Breast epithelium (tissue), 3 donors: ENCODE measurements at regions not wholly inside any gene's neighbourhood (a gene's known extent, or its start where the extent isn't known, plus 50 kb on each side); places are given as distances from the start of the nearest gene placed in this dataset.

Experiments used
- POLR2A ChIP-seq: fragments of 450-650 bp; IDR thresholded peaks from one replicate; pipeline ENCODE4 v1.6.1; 2016; ENCODE audit warnings: antibody characterized with exemption, mild to moderate bottlenecking, moderate library complexity
- POLR2AphosphoS5 ChIP-seq, 3 donors: sonication (generic); formaldehyde crosslinking; IDR thresholded peaks; one replicate each; pipeline ENCODE4 v1.6.1; 2017; ENCODE audit warnings: antibody characterized with exemption in 3 of 3
- TF ChIP-seq, protein P1 (sequence below), 3 donors: fragments of 450-650 bp; IDR thresholded peaks; one replicate each; pipeline ENCODE4 v1.5.1; 2016 to 2017; ENCODE audit warnings: antibody characterized with exemption in 3 of 3, mild to moderate bottlenecking in 3 of 3, moderate library complexity in 3 of 3

DNA sequence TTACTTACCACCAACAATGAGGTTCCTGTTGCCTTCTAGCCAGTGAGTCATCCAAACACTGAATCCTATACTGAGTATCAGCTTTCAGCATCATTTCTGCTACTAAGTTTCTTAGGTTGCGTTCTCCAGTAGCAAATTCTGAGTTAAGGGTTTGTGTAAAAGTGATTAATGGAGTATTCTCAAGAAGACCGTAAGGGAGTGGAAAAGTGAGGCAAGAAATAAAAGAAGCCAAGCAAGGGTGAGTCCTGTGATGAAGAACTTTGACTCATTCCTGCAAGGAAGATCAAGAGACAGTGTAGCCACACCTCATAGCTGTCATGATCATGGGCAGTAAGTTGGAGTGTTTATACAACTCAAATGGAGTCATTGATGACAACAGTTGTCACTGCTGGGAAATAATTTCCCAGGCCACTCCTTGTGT, 446.2 kb downstream of the RAPGEF2 start:
- TF ChIP-seq, protein P1, sequence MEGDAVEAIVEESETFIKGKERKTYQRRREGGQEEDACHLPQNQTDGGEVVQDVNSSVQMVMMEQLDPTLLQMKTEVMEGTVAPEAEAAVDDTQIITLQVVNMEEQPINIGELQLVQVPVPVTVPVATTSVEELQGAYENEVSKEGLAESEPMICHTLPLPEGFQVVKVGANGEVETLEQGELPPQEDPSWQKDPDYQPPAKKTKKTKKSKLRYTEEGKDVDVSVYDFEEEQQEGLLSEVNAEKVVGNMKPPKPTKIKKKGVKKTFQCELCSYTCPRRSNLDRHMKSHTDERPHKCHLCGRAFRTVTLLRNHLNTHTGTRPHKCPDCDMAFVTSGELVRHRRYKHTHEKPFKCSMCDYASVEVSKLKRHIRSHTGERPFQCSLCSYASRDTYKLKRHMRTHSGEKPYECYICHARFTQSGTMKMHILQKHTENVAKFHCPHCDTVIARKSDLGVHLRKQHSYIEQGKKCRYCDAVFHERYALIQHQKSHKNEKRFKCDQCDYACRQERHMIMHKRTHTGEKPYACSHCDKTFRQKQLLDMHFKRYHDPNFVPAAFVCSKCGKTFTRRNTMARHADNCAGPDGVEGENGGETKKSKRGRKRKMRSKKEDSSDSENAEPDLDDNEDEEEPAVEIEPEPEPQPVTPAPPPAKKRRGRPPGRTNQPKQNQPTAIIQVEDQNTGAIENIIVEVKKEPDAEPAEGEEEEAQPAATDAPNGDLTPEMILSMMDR (IDR thresholded peaks at IDR 0.05) = no peak
- TF ChIP-seq POLR2A = no peak
- no peak for TF ChIP-seq POLR2AphosphoS5 (IDR thresholded peaks at IDR 0.05)
